ENCODE measurements at regions not wholly inside any gene's neighbourhood (a gene's known extent, or its start where the extent isn't known, plus 50 kb on each side); places are given as distances from the start of the nearest gene placed in this dataset.
"Not testable (repeated sequence)": the region's sequence is repeated elsewhere in the genome, so short reads cannot be mapped to it uniquely, and the experiment has no call there.

DNA sequence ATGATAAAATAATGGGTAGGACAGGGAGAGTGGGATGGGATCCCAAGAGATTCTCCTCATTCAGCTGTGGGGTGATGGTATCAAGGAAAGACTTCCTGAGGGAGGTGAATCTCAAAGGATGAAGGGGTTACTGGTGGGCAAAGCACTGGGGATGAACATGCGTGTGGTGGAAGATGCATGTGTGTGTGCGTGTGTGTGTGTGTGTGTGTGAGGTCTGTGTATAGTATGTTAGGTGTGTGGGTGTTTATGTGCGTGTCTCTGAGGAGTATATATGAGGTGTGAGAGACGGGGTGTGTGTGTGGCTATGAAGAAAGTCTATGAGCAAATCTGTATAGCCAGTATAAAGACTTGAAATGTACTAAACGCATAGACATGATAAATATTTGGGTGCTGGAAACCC lies 220.0 kb upstream of the MYLIP start:
- TF ChIP-seq EZH2phosphoT487 (IDR thresholded peaks at IDR 0.05; ENCODE audit: borderline replicate concordance, low read depth, low read length) (no peak), CTCF (conservative IDR thresholded peaks at IDR 0.05; ENCODE audit: low read length) (no peak)
- intact Hi-C loops (cut with micrococcal nuclease; ENCODE audit: unreplicated experiment): no loop called here
- no peaks in the 10 kb centered on the region for H3K9me3 ChIP-seq (ENCODE audit: low read length)
- H3K27ac ChIP-seq (ENCODE audit: low read depth, low read length, poor library complexity, severe bottlenecking): no peak overlapping the region
- no peak for DNase-seq (ENCODE audit: low spot score)
- H3K9me2 ChIP-seq (ENCODE audit: insufficient read depth, low read length): no peaks in the 10 kb centered on the region
- H3K36me3 ChIP-seq (ENCODE audit: insufficient read depth, low read length): no peaks in the 10 kb centered on the region
- H3K4me3 ChIP-seq (ENCODE audit: low read depth, low read length, poor library complexity, severe bottlenecking): no peak overlapping the region
- CTCF ChIA-PET (ENCODE audit: unreplicated experiment): interaction anchor here (0.7 kb wide), 1 partner anchor 29 kb away, joined by 3 read pairs; no protein-coding TSS in a partner anchor
- H3K79me2 ChIP-seq (ENCODE audit: insufficient read depth, low read depth, low read length): no peaks in the 10 kb centered on the region
- no TSS peak for BruUV-seq (replicated peaks)
- H3K4me1 ChIP-seq (ENCODE audit: insufficient read depth, low read length, poor library complexity, severe bottlenecking): peaks cover 37% of the 10 kb centered on the region
- H3K4me2 ChIP-seq (ENCODE audit: low read length): no peak overlapping the region
- POLR2A ChIA-PET: interaction anchor here (1.3 kb wide), 1 partner anchor 12 kb away, joined by 3 read pairs; no protein-coding TSS in a partner anchor
- no peak overlapping the region for H2AFZ ChIP-seq (ENCODE audit: low read length)
- no peaks in the 10 kb centered on the region for H4K20me1 ChIP-seq (ENCODE audit: insufficient read depth, low read length)

- Histone ChIP-seq H4K20me1 (ENCODE audit: insufficient read depth, low read length) (no peaks in the 10 kb centered on the region), H2AFZ (ENCODE audit: low read length) (peak overlapping the region; percentile 69), H3K4me2 (ENCODE audit: low read length) (peak overlapping the region; percentile 18; the same call in 1 of the 2 replicates), H3K36me3 (ENCODE audit: insufficient read depth, low read length) (no peaks in the 10 kb centered on the region; the same call in 1 of the 2 replicates), H3K9me2 (ENCODE audit: insufficient read depth, low read length) (no peaks in the 10 kb centered on the region), H3K9me3 (ENCODE audit: low read length) (no peaks in the 10 kb centered on the region; the same call in 1 of the 2 replicates), H3K4me3 (ENCODE audit: low read depth, low read length, poor library complexity, severe bottlenecking) (no peak overlapping the region), H3K27ac (ENCODE audit: low read depth, low read length, poor library complexity, severe bottlenecking) (no peak overlapping the region), H3K4me1 (ENCODE audit: insufficient read depth, low read length, poor library complexity, severe bottlenecking) (peaks cover 40% of the 10 kb centered on the region), H3K79me2 (ENCODE audit: insufficient read depth, low read depth, low read length) (no peaks in the 10 kb centered on the region)
- ChIA-PET POLR2A (interaction anchor here (0.8 to 1.3 kb wide), 3 partner anchors 9 to 11 kb away, joined by 3 read pairs; no protein-coding TSS in a partner anchor), CTCF (ENCODE audit: unreplicated experiment) (interaction anchor here (0.7 kb wide), 1 partner anchor 28 kb away, joined by 3 read pairs; no protein-coding TSS in a partner anchor)
- intact Hi-C loops (cut with micrococcal nuclease; ENCODE audit: unreplicated experiment): no loop called here
- BruUV-seq (replicated peaks): no TSS peak
- no peak for TF ChIP-seq CTCF (conservative IDR thresholded peaks at IDR 0.05; ENCODE audit: low read length)
- no peak for TF ChIP-seq EZH2phosphoT487 (IDR thresholded peaks at IDR 0.05; ENCODE audit: borderline replicate concordance, low read depth, low read length)
- no peak for DNase-seq (ENCODE audit: low spot score)
Measured at GRCh38 chr6:15907914-15908518, 220.9 kb upstream of the MYLIP start.

- CTCF ChIA-PET (ENCODE audit: unreplicated experiment): interaction anchor here (0.6 kb wide), 1 partner anchor 45 kb away, joined by 4 read pairs; no protein-coding TSS in a partner anchor
- Histone ChIP-seq H2AFZ (ENCODE audit: low read length) (peak overlapping the region; percentile 69), H3K4me2 (ENCODE audit: low read length) (peak overlapping the region; percentile 18; the same call in 1 of the 2 replicates), H3K4me1 (ENCODE audit: insufficient read depth, low read length, poor library complexity, severe bottlenecking) (peaks cover 46% of the 10 kb centered on the region)
- H4K20me1 ChIP-seq (ENCODE audit: insufficient read depth, low read length); H3K4me3 ChIP-seq (ENCODE audit: low read depth, low read length, poor library complexity, severe bottlenecking); BruUV-seq (replicated peaks); H3K36me3 ChIP-seq (ENCODE audit: insufficient read depth, low read length); intact Hi-C loops (cut with micrococcal nuclease; ENCODE audit: unreplicated experiment); H3K9me3 ChIP-seq (ENCODE audit: low read length); H3K79me2 ChIP-seq (ENCODE audit: insufficient read depth, low read depth, low read length); H3K9me2 ChIP-seq (ENCODE audit: insufficient read depth, low read length); H3K27ac ChIP-seq (ENCODE audit: low read depth, low read length, poor library complexity, severe bottlenecking); DNase-seq (ENCODE audit: low spot score): not testable (repeated sequence)
- POLR2A ChIA-PET: interaction anchor here (0.8 to 1.3 kb wide), 3 partner anchors 9 to 11 kb away, joined by 3 read pairs; no protein-coding TSS in a partner anchor
Measured at GRCh38 chr6:15907220-15907913, 221.5 kb upstream of the MYLIP start.

Measured in OCI-LY7 (cell line).